Stimulated activated CD8-positive, alpha-beta memory T cell treated with anti-CD3 and anti-CD28 coated beads, Interleukin-2, amount 100 ng/mL, for 48 hours (primary cell): ENCODE measurements at regions not wholly inside any gene's neighbourhood (a gene's known extent, or its start where the extent isn't known, plus 50 kb on each side); places are given as distances from the start of the nearest gene placed in this dataset.
"Not testable (repeated sequence)": the region's sequence is repeated elsewhere in the genome, so short reads cannot be mapped to it uniquely, and the experiment has no call there.

Source experiments
- DNase-seq, 2 donors: peaks; one replicate each; pipeline ENCODE4 v3.0.0-alpha.2; 2020; ENCODE audit warnings: low read depth in 2 of 2

DNA sequence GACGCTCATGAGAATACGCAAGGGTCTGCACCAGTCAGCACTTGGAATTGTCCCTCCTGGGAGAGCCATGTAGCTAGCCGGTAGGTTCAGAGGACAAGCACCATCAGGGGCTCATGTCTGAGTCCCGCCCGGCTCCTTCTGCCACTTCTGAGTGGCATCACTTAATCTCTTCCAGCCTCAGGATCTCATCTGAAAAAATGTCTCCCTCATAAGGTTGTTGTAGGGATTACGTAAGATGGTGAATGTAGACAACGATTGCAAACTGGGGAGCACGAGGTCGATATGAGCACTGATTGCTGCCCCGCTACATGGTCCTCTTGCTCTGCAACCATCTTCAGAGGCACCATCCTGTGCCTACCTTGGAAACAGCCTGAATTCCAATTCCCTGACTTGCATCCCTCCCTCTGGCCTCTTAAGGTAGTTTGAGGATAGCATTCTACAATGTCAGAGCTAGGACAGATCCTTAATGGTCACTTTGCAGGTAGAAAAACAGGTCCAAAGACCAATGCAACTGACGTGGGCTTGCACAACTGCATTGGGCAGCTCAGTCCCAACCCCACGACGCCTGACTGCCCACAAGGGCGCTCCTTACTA lies 115.8 kb upstream of the TMEM45B start:
- no peak for DNase-seq

DNA sequence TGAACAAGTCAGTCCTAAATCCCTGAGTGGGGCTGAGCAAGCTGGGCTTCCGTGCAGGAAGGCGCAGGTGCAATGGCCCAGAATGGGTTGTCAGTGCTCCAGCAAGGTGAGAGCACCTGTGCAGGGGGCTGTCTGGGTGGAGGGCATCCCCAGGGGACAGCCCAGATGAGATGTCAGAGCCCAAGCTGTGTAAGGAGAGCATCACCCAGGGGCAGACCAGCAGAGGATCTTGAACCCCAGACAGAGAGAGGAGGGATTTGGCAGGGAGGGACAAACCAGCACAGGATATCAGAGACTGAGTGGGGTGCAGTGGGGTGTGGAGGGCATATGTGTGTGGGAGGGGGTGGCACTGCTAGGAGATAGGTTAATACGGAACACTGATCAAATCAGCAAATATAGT lies 114.9 kb upstream of the TMEM45B start:
- no peak for DNase-seq

DNA sequence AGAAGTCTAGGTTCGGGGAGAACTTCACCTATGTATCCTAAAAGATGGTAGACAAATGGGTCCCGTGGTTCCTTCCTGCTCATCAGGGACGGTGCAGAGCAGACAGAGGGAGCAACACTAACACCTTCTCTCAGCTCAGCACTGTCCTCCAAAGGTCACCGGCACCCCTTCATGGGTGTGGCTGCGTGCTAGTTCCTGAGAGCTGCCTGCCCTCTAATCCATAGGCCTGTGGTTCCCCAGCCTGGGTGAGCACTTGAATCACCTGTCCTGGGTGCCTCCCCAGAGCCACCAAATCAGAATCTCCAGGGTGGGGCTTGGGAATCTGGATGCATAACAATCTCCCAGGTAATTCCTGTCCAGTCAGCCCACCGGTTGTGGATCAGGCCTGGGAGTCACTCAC lies 113.9 kb upstream of the TMEM45B start:
- no peak for DNase-seq

DNA sequence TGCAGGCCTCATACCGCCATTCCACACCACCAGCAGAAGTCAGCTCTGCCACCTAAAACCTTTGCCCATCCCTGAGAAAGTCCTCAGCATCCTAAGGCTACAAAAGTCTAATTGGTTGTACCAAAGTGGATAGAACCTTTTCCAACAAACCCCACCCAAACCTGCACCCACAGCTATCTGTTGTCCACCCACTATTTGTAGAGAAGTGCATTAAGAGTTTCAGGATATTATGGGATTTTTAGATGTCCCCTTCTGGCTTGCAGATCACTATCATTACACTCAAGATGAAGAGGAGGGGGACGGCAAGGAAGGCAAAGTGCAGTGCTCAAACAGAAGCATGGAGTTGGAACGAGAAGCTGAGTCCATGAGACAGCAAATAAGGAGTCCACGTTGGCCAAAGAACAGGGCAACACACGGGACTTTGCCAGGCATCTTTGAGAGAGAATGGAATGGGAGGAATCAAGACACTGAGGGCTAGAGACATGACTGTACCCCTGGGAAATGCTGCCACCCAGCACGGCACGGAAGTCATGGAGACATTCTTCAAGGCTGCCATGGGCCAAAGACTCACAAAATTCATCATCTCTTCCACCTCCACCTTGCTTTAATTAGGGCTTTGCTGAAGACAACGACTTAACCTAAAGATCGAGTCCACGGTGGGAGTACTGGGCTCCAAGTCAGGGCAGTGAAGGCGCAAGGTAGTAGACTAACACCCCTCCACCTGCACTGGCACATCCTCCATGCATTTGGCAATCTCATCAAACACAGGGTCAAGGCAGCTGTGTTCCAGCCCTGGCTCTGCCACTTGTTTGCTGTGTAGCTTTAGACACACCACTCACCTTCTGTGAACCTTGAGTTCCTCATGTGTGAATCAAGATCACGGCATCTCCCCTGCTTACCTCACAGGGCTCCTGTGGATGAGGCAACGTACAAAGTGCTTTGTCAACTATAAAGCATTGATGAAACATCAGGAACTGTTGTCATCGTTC lies 112.9 kb upstream of the TMEM45B start:
- DNase-seq: no peak

DNA sequence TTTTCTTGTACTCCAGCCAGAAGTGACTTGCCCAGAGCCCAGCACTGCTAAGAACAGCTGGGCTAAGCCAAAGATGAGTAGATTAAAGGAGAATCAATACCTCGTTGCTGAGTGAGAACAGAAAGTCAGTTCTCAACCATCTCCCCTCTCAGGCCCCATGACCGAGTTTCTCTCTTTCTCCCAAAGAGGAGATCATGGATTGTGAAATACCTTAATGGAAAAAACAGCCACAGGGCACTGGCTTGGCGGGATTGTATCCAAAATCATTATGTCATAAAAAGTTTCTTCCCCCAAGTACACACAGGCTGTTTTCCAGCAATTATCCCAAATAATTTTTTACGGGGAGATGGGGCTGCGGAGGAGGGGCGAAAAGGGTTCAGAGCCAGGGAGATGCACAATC lies 111.8 kb upstream of the TMEM45B start:
- no peak for DNase-seq

DNA sequence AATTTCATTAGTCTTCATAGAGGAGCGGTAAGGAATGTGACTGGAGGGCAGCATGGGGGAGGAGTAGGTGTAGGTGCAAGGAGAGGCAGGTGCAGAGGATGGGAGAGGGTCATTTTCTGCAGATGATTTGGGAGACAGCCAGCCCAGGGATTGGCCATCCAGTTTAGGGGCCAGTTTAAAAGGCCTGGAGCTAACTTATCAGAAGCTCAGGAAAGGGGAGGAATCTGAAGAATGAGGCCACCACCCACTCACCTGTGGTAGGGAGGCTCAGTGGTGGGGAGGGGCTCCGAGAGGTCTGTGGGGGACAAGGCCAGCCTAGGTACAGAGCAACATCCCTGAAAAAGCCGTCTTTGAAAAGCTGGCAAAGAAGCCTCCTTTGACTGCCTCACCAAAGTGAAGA lies 110.8 kb upstream of the TMEM45B start:
- DNase-seq: no peak

DNA sequence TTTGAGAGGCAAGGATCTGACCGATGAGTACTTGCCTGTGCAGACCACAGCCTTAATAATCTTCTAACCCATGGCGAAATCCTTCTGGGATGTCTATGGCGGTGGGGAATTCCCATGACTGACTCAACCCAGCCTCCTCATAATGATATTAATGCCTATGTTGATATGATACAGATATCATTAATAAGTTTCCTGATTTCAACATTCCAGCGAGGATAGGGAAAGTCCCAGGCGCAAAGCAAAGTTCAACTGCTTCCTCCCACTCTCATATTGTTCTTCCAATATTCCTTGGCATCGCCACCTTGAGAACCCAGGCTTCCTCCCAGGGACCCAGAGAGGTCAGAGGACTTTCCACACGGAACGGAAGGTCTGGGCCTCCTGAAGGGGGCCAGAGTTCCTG lies 110.3 kb upstream of the TMEM45B start:
- DNase-seq: no peak

DNA sequence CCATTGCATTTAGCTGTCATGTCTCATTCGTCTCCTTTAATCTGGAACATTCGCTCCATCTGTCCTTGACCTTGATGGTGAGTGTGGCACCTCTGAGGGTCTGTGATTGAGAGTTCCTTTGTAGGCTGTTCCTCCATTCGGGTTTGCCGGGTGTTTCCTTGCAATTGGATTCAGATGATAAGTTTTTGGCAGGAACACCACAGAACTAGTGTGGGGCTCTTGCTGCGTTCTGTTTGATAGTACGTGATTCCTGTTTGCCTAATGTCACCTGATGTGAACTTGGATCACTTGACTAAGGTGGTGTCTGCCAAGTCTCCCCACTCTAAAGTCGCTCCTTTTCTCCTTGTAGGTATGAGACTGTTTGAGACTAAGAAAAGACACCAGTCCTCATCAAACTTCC lies 109.7 kb upstream of the TMEM45B start:
- no peak for DNase-seq

DNA sequence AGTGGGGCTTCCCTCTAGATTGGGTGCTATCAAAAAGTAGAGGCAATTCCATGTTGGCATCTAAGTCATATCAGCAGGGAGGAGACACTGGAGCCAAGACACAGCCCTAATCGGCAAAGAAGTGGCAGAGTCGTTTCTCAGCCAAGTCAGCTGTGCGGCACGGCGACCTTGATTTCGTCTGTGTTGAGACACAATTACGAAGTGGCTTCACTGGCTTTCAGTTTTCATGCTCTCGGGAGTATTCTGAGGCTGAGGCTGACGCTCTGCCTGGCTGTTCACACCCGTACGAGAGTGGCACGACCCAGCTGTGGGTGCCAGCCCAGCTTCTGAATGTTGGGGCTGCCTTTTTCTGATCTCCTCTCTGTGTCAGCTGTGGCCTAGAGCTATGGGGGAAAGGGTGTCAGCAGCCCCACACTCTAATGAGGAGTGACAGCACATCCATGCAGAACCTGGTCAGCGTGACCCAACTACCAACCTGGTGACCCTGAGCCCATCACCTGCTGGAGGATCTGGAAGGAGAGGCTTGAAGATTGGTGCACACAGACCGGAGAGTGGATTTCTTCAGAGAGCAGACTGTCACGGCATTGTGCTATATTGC lies 105.7 kb upstream of the TMEM45B start:
- DNase-seq: no peak

DNA sequence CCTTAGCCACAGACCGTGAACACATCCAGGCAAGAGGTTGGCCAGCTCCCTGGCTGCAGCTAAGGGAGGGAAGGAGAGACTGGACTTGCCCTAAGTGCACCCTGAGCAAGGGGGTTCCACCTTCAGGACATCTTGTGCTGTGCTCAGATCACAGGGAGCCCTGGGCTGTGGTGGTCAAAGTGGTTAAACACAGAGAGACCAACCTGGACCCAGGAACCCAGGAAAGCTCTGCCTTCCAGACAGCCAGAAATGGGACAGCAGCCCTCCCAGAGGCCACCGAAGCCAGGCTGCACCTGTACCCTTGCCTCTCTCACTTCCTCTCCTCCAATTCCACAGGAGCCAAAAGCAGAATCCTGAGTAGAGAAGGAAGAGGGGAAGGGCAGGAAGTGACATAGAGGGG lies 105.2 kb upstream of the TMEM45B start:
- no peak for DNase-seq

DNA sequence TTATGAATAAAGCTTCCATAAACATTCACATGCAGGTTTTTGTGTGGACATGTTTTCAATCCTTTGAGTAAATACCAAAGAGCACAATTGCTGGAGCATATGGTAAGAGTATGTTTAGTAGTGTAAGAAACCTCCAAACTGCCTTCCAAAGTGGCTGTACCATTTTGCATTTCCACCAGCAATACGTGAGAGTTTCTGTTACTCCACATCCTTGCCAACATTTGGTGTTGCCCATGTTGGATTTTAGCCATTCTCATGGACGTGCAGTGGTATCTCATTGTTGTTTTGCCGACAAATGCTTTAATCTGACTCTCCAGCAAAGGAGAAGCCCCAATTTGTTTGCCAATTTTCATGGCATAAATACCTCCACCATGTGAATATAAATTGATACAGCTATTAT lies 103.9 kb upstream of the TMEM45B start:
- DNase-seq: no peak

DNA sequence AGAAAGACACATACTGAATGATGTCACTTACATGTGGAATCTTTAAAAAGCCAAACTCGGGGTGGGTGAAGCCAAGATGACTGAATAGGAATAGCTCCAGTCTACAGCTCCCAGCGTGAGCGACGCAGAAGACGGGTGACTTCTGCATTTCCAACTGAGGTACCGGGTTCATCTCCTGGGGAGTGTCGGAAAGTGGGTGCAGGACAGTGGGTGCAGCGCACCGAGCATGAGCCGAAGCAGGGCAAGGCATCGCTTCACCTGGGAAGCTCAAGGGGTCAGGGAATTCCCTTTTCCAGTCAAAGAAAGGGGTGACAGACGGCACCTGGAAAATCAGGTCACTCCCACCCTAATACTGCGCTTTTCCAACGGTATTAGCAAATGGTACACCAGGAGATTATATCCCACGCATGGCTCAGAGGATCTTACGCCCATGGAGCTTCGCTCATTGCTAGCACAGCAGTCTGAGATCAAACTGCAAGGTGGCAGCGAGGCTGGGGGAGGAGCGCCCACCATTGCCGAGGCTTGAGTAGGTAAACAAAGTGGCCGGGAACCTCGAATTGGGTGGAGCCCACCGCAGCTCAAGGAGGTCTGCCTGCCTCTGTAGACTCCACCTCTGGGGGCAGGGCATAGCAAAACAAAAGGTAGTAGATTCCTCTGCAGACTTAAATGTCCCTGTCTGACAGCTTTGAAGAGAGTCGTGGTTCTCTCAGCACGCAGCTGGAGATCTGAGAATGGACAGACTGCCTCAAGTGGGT lies 103.0 kb upstream of the TMEM45B start:
- DNase-seq: not testable (repeated sequence)

DNA sequence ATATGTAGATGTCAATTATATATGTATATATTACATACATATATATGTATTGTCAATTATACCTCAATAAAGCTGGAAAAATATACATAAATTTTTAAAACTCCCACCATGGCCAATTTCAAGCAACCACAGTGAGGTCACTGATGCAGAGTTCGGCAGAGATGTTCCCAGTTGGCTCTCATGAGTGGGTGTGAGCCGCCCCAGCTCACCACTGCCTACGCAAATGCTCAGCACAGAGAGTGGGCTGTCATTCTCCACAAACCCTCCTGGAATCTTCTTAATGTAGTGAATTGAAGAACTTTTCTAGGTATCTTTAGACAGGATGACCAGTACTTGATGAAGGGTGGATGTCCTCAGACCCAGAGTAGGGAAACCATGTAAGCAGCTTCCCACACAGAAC lies 96.6 kb upstream of the TMEM45B start:
- DNase-seq: no peak

DNA sequence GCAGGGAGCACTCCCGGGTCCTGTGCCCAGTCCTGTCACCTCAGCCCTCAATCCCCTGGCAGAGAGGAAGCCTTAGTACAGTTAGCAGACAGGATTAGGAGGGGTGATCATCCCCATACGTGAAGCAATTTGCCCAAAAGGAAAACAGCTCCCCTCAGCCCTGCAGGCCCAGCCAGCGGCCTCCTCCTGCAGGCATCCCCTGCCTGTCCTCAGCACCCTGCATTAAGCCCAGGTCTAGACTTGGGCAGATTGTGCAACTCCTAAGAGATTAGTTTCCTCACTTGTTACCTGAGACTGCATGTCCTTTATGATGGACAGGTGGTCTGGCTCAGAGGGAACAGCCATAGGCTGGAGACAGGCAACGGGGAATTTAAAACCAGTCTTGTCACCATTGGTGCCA lies 95.5 kb upstream of the TMEM45B start:
- no peak for DNase-seq

DNA sequence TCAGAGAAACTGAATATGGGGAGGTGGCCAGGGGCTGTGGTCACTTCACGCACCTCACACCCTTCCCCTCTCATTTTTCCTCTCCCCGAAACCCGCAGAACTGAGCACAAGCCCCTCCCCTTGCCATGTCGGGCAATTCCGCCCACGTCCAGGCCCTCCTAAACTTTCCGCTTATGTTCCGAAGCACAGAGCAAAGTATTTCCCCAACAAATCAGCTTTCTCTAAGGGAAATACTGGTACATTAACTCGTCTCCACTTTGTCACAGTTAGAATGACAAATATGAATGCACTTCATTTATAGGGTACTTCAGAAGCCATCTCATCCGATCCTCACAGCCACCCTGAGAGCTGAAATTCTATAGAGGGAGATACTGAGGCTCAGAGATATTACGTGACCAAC lies 94.7 kb upstream of the TMEM45B start:
- no peak for DNase-seq

DNA sequence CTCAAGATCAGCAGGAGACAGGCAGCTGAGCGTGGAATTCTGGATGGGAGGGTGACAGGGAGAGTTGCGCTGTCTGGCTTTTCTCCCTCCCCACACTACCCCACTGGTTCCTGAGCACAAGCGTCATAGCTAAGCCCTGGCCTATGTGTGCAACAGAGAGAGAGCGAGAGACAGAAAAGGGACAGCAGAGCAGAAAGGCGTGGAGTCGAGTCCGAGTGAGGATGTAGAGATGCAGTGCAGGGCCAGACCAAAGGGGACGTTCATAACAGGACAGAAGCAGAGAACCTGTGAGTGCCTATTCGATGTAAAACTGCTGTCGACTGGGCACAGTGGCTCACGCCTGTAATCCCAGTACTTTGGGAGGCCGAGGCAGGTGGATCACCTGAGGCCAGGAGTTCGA lies 94.0 kb upstream of the TMEM45B start:
- no peak for DNase-seq

DNA sequence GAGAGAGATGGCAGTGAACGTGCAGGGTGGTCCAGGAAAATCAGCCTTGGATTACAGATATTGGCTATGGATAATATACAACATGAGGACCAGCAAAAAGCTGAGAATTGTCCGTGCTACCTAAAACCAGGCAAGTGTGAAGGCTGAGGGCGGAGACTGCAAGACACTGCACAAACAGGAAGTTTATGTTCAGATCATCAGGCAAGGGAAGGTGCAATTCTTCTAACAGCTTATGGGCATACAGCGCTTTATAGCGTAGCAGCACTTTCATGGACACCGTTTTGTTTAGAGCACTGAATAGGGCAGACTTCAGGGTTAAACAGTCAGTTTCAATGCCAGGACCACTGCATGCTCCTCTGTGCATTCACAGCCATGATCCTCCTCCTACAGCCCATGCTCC lies 93.1 kb upstream of the TMEM45B start:
- DNase-seq: no peak

DNA sequence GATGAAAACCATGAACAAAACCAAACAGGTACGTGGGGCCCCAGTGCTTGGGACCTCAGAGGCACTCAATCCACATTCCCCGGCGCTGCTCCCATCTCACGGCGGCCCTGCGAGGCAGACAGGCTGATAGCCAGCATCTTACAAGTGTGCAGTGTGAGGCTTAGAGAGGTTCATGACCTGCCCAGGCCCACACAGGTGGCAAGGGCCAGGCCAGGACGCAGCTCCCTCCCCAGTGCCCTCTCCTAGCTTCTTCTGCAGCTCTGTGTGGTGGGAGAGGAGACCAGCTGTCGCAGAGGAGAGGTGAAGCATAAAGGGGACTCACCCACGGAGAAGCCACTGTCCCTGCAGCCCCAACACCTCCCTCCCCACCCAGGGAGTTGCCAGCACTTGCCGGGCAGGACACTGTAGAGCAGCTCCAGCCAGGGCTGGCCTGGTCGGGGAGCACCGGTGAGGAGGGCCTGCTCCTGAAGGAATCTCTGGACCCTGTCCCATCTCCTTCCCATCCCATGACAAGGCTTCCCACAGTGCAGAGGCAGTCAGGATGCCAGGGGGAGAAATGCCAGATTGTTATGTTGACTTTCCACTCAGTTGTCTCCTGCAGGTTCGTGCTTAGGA lies 92.4 kb upstream of the TMEM45B start:
- no peak for DNase-seq

DNA sequence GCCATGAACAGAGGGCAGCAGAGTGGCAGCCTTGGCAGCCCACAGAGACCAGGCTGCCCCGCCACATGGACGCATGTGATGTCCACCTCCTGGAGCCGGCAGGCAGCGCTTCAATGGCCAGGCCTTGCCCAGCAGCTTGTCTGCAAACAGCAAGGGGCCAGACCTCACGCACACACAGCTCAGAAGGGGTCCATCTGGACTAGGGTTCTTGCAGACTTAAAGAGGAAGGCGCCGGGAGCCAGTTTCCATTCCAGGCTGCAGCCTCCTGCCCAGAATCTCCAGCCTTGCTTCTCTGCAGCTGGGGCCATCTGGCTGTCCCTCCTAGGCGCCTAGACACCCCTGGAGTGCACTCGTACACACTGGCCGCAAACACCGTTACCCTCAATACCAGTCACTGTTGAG lies 91.9 kb upstream of the TMEM45B start:
- DNase-seq: no peak

DNA sequence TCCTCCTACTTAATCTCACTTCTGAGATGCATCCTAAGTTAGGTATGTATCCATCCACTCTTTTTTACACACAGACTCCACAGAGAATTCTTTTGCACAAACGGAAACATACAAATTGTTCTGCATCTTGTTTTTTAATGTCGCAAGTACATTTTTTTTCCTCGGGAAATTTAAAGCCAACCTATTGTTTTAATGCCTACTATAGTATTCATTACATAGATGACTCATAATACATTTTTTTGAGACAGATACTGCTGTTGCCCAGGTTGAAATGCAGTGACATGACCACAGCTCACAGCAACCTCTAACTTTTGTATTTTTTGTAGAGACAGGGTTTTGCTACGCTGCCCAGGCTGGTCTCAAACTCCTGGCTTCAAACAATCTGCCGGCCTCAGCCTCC lies 90.8 kb upstream of the TMEM45B start:
- DNase-seq: no peak

DNA sequence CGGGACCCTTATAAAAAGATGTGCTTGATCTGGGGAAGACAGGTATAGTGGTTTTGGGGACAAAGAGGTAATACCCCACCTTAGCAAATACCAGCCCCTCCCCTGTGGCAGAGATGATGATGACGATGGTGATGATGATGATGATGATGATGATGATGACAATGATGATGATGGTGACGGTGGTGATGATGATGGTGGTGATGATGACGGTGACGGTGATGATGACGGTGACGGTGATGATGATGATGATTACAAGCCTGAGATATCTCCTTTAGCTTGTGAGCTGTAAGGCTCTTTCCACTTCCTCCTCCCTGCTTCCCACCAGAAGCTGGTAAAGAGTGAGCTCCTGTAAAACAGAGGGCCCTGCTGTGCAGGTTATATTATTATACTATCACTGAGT lies 89.5 kb upstream of the TMEM45B start:
- DNase-seq: no peak

DNA sequence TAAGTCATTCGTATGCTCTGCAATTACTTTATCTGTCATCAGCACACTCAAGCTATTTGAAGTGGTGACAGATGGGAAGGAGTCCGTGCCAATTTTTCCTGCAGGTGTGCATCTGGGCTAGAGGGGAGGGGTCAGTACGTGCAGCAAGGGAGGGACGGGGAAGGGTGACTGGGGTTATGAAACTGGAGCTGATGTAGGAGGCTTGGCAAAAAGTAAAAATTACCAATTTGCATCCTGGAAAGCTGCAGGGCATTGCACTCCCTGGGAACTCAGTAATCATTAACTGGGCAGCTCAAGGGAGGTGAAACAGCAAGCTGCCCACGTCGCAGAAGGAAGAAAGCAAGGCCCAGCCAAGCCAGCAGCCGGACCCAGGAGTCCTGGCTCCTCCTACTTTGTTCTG lies 87.1 kb upstream of the TMEM45B start:
- no peak for DNase-seq
